GM19035 (cell line): ENCODE measurements at regions not wholly inside any gene's neighbourhood (a gene's known extent, or its start where the extent isn't known, plus 50 kb on each side); places are given as distances from the start of the nearest gene placed in this dataset.

ENCODE experiments used
- ATAC-seq: cut with Tn5 transposase; IDR thresholded peaks from one replicate; pipeline ENCODE4 v1.9.1; 2021; ENCODE audit not compliant: unreplicated experiment

DNA sequence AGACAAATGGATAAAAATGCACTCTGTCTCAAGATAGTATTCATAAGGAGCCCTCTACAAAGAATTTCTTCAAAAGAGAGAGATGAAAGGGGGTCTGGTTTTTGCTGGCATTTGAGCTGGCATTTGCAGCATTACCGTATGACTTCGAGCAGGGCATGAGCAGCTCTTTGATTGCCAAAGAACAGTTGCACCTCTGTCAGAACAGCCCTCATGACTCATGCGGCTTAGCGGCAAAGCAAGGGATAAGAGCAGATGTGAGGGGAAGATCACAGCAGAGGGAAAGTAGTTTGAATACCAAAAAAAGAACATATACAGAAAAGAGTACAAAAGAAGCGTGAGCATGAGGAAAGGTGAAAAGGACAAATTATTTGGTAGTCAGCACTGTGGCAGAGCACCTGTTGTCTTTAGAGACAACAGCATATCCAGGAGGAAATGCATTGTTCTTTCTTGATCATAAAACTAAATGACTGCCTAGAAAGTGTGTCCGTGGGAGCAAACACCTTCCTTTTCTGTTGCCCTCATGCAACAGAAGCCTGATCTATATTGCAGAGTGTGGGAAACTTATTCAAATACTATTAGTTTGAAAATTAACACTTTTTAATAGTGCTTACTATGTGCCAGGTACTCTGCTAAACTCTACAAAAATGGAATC, 80.5 kb upstream of the SLC24A5 start:
- ATAC-seq, result no peak

GRCh38 chr15:48041454-48041853, 79.3 kb upstream of the SLC24A5 start:
- no peak for ATAC-seq

DNA sequence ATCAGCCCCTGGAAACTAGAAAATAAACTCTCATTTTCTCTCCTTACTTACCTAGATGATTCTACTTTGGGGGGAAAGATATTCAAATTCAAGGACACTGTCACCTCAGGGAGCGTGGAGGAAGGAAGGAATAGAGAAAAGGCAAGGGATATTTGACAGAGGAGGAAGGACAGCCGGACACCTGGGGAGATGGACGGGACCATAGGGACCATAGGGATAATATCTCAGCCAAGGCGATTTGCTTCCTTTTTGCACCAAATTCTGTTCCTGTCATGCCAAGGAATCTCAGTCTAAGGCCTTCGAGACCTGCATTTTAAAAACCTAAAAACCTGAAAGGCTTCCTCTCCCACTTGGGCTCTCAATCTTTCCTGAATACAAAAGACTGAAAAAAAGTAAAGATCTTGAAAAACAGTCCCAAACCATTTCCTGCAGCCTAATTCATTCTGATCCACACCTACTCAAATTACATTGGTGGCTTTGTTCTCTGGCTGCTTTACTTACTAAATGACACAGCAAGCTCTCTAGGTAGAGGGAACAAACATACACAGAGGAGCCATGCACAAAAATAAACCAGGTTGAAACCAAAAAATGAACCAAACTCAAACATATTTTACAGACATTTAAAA, 73.9 kb upstream of the SLC24A5 start:
- ATAC-seq, result no peak

DNA sequence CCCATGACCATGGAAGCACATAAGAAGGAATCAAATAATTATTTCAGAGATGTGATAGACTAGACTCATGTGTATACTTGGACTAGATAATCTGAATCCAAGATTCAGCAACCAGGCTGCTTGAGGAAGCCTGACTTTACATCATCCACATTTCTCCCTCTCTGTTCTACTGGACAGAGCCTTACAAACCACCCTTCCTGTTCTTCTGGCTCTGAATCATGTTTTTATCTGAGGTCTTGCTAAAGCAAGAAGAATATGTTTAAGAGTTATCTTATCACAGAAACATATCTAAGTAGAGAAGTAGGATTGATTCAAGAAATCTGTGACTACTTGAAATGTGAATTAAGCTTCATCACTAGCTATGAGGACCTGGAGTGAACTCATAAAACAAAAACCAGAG, 71.1 kb upstream of the SLC24A5 start:
- ATAC-seq, result no peak

DNA sequence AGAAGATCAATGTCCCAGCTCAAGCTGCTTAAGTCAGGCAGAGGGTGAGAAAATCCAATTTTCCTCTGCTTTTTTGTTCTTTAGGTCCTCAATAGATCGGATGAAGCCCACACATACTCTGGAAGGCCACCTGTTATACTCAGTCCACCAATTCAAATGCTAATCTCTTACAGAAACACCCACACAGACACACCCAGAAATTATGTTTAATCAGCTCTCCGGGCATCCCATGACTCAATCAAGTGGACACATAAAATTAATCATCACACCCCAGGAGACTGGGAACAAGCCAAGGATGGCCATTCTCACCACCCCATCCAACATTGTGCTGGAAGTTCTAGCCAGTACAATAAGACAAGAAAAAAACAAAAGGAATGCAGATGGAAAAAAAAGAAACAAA, 67.8 kb upstream of the SLC24A5 start:
- no peak for ATAC-seq

GRCh38 chr15:48058371-48058770, 62.4 kb upstream of the SLC24A5 start:
- no peak for ATAC-seq

DNA sequence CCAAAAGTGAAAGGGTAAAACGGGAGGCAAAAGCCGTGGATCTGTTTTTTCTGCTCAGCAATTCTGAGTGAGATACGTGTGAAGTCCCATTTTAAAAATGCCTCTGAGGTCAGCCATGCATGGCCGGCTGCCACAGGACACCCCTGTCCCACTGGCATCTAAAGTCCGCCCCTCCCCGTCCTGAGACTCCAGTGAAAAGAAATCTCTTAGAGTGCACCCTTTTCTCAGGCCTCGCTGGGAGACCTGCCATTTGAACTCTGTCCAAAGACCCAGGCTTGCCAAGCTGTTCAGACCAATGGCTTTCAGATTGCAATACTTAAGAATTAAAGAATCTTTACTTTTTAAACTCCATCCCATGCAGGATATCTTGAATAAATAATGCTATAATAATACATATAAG, 61.0 kb upstream of the SLC24A5 start:
- no peak for ATAC-seq

GRCh38 chr15:48060396-48060795, 60.4 kb upstream of the SLC24A5 start:
- ATAC-seq, result no peak

- no peak for ATAC-seq
Measured at GRCh38 chr15:48061605-48062004, 59.2 kb upstream of the SLC24A5 start.

DNA sequence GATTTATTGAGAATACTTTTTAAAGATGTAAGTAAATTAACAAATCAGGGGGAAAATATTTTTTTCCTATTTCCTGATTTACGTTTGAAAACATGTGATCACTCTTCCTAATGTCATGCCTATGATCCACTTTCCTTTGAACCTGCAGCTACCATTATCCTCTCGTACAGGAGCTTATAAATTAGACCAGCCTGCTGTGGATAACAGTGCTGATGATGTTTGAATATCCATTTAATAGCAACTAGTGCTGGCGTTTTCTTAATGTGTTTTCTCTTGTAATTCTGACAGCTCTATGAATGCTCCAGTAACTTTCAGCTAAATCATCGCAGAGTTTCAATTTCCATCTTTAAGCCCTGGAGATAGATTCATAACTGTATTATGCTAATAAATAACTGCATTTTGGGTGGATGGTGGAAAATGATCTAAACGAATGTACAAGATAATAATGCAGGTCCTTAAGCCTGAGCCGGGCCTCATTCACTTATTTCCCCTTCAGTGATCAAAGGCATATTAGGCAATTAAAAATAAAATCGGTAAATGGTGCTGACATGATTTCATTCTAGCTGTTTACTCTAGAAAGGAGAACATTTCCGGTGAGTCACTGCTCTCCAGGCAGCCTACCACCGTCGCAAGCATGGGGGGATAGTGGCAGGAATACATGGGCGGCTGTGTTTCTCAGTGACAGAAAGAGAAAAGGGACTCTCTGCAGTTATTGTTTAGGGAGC, 58.5 kb upstream of the SLC24A5 start:
- ATAC-seq, result no peak

DNA sequence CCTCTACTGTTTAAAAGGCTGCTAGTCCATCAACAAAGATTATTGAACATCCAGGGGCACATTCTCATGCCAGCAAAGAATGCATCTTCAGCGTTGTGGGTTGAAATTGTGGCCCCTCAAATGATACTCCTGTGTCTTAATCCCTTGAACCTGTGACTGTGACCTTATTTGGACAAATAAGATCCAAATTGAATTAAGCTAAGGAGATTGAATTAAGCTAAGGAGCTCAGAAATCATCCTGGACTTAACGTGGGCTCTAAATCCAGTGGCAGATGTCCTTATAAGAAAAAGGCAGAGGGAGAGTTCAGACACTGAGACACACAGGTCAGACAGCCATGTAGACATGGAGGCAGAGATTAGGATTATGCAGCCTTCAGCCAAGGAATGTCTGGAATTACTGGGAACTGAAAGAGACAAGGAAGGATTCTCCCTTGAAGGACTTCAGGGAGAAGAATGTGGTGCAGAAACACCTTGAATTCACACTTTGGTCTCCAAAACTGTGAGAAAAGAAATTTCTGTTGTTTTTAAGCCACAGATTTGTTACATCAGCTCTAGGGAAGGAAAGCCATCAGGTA, 57.3 kb upstream of the SLC24A5 start:
- no peak for ATAC-seq

DNA sequence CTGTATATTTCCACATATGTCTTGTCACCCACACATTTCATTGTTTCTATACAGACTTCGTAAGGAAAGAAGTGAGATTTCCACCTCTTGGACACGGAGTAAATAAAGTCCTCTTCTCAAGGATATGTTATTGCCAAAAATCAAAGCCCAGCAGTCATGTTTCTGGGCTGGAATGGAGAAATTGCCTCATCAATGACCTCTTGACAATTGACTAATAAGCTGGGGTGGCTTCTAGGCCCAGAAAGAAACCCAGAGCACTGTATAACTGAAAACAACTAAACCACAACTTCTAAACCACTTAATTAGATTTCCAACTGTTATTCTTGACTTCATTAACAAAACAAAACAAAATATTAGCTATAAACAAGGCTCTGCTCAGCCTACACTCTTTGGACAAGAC, 56.4 kb upstream of the SLC24A5 start:
- no peak for ATAC-seq

DNA sequence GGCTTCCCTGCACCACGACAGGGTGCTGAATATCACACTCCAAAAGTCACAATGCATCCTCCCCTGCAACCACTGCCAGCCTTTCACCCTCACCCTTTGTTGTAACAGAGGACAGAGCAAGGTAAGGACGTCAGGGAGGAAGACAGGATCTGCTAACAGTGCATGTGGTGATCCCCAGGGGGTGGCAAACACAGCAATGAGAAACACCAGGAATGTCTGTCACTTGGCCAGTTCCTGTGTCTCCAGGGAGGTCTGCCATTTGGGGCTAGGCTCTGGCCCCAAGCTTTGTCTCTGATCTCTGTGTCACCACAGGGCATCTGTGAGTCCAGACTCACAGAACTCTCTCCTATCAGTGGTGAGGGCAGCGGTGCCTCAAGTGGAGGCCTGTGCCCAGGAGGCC, 54.3 kb upstream of the SLC24A5 start:
- ATAC-seq, result no peak
